HG02759 (cell line): ENCODE measurements at regions not wholly inside any gene's neighbourhood (a gene's known extent, or its start where the extent isn't known, plus 50 kb on each side); places are given as distances from the start of the nearest gene placed in this dataset.
A peak's percentile ranks its signal among the peaks of the same experiment; 100 is the strongest.

Experiments
- ATAC-seq: cut with Tn5 transposase; IDR thresholded peaks from one replicate; pipeline ENCODE4 v1.9.1; 2021; ENCODE audit warnings: mild to moderate bottlenecking, moderate library complexity; ENCODE audit not compliant: unreplicated experiment

GRCh38 chr13:68696907-68697306, 1410.7 kb upstream of the ATXN8OS start:
- ATAC-seq, result no peak

DNA sequence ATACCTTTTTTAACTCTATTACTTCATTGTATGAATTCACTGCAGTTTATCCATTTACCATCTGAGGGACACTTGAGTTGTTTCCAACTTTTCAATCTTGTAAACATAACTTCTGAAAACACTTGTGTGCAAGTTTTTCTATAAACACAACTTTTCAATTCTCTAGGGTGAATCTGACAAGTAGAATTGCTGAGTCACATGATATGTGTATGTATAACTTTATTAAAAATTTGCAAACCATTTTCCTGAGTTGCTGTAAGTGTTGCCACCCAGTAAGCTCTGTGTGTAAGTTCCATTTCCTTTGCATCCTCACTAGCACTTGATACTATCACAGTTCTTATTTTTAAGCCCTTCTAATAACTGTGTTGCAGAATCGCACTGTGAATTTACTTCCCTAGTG, 1415.6 kb upstream of the ATXN8OS start:
- no peak for ATAC-seq

DNA sequence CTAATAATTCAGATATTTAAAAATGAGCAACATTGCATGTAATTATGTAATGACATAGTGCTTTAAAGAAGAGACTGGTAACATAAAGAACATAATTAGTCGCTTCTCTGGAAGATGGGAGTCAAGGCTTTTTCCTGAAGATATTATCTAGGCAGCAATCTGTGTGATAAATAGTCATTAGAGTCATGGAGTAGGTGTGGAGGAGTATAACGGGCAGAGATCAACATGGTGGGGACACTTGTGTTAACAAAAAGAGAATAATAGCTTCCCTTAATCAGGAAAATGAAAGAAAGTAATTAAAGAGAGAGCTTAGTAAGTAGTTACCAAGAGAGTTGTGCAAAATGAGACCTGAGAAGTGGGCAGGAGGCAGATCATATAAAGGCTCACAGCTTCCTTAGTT, 1417.1 kb upstream of the ATXN8OS start:
- ATAC-seq, result no peak

- ATAC-seq, result no peak
Measured at GRCh38 chr13:68676513-68677115, 1431.0 kb upstream of the ATXN8OS start.

DNA sequence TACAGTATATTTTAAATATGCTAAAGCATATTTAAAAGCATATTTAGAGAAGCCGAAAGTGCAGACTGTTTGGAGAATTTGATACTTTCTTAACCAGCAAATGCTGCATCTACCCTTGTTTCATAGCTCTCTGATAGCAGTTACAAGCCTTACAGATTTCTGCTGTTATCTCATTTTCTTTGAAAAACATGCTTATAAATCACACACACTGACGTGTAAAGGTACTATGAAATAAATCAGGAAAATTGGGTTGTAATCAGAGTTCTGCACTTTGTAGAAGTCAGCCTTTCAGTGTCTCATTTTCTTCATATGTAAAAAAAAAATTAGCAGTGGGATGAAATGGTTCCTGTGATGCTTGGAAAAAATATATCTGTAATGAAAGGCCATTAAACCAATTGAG, 1432.4 kb upstream of the ATXN8OS start:
- no peak for ATAC-seq

DNA sequence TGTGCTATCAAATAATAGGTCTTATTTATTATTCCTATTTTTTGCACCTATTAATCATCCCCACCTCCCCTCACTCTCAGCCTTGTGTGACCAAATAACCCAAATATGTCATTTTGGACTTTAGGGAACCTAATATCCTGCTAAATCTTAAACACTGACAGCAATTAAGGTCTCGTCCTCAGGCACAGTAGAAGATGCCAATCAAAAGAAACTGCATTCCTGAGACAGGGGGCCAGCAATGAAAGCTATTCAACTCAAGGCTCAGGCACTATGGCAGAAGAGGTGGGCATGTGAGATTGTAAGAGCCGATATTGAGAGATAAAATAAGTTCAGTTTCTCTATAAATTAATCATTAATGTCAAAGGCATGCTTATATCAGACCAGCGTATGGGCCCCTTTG, 1437.7 kb upstream of the PCDH9 start:
- no peak for ATAC-seq

DNA sequence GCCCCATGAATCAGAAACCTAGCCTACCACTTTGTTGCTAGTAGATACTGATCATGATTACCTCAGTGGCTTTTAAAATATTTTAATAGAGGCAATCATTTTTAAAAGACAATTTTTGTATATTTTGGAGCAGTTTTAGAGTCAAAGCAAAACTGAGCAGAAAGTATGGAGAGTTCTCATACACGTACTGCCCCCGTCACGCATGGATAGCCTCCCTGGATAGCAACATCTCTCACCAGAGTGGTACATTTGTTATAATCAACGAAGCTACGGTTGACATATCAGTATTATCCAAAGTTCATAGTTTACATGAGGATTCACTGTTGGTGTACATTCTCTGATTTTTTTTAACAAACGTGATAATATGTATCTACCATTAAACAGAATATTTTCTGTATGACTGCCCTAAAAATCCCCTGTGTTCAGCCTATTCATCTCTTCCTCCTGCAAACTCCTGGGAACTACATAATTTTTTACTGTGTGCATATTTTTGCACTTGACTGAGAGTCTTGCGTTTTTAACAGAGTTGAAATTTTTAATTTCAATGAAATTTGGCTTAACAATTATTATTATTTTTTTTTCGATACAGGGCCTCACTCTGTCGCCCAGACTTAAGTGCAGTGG, 1436.8 kb upstream of the PCDH9 start:
- no peak for ATAC-seq

GRCh38 chr13:68645814-68646213, 1415.7 kb upstream of the PCDH9 start:
- no peak for ATAC-seq

DNA sequence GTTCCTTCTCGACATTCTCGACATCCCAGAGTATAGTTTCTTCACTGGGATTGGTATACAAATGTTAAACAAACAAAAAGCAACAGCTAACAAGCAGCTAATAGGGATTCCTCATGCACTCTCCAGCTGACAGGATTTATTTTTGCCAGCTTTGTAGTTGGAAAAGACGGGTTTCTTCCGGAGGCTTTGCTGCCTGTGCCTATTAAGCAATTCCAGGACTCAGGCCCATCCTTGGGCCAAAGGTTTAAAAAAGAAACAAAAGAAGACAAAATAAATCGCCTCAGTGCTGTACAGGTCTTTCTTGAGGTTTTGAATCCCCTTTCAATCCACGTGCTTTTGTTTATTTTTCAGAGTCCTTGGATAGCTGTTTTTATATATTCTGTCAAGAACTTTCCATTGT, 1414.5 kb upstream of the PCDH9 start:
- no peak for ATAC-seq

DNA sequence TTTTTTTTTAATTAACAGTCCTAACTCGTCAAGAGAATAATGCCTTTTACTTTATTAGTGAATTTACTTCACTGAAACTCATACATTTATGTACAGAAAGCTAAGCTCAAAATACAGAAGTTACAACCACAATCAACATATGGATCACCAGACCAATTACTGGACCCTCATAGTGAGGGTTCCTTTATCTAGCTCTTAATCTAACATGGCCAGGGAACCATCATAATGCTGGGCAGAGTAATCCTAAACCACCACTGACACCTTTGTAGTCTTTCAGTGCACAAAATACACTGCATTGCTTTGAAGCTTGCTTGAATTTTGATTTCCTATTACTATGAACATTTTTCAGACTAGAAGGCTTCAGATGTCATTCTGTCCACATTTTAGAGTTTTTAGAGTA, 1406.6 kb upstream of the PCDH9 start:
- ATAC-seq, result no peak

- no peak for ATAC-seq
Measured at GRCh38 chr13:68628994-68629393, 1398.9 kb upstream of the PCDH9 start.

GRCh38 chr13:68627379-68627778, 1397.2 kb upstream of the PCDH9 start:
- ATAC-seq, result no peak

GRCh38 chr13:68616600-68617222, 1386.6 kb upstream of the PCDH9 start:
- no peak for ATAC-seq

DNA sequence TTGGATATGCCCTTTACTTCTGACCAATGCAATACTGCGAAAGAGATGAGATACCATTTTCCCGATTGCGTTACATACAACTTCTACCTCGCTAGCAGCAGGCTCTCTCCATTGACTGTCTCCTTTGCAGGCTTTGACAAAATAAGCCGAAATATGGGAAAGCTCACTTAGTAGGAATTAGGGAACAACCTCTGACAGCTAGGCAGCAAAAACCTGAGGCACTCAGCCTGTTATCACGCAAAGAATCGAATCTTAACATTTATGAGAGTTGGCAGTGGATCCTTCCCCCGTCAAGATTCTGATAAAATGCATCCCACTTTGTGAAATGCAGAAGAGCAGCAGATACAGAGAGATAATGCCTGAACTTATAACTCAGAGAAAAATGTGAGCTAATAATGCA, 1379.5 kb upstream of the PCDH9 start:
- no peak for ATAC-seq

DNA sequence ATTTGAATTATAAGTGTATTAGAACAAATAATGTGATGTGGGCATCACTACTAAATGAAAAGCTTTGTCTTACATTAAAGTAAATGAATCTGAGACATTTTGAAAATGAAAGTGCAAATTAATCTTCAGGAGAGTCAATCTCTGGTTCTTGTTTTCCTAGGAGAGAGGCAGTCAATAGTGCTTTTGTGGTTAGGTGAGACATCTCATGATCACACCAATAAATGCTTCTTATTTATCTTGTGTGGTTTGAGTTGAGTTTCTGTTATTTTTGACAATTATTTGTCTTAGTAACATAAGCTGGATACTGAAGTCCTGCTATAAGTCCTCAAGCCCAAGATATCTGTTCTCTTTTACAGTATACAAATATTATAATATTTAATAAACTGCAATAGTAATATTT, 1378.0 kb upstream of the PCDH9 start:
- no peak for ATAC-seq

DNA sequence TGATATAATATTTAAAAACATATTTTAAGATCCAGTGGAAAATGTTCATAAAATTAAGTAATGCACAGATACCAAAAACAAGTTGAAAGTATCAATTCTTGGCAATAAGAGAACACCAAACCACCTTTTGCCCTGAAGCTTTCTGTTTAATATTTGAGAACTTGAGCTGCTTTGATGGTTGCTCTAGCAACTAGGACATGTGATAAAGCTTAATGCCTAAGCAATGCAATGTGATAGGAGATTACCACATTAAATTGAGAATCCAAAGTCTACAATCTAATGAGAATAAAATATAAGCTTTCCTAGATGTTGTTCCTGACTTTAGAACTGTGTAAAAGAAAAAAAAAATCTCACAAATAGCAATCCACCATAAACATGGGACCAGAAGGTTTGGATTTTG, 1367.5 kb upstream of the PCDH9 start:
- no peak for ATAC-seq

GRCh38 chr13:68588623-68589022, 1358.5 kb upstream of the PCDH9 start:
- peak; percentile 100 for ATAC-seq

- no peak for ATAC-seq
Measured at GRCh38 chr13:68584776-68585175, 1354.6 kb upstream of the PCDH9 start.

DNA sequence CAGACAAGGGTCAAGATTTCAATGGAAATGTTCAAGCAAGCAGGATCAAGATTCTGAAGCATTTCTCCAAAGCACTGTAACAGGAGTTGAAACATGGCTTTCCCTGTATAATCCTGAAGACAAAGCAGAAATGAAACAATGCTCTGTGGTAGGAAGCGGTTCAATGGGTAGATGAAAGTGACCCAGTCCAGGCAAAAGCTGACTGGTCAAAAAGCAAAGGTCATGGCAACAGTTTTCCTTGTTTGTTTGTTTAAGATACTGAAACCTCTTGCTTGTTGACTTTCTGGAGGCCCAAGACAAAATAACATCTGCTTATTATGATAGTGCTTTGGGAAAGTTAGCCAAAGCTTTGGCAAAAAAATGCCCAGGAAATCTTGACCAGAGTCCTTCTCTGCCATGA, 1343.9 kb upstream of the PCDH9 start:
- no peak for ATAC-seq

DNA sequence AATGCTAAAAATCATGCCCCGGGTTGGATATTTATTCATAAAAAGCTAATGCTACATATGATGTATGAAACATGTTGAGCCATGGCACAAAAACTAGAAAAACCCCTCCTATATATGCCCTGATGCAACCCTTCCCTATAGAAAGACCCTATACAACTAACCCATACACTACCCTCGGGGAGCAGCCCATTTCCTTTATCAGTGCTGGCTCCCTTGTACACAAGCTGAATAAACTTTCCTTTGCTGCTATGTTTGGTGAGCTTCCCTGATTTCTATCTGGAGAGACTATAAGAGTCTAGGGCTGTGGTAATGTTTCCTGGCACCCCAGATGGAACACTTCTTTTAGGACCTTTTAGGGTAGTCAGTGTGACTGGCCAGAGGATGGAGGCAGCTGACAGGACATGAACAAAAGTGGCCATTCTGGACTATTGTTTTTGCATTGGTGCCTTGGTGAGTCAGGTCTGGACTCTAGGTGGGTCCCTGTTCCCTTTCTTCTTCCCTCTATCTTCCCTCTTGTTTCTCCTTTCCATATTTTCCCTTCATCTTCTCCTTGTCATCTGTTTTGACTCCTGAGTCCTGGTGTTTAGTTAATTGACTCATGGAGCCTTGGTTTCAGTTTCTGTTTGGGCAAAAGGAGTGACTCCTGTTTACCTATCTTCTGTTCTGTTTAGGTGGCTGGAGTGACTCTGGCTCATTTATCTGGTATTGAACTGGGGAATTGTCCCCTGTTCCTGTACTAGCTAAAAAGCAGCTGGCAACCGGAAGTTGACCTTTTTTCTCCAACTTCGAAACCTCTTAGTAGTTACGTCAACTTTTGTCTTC, 1321.8 kb upstream of the PCDH9 start:
- peak; percentile 37 for ATAC-seq

DNA sequence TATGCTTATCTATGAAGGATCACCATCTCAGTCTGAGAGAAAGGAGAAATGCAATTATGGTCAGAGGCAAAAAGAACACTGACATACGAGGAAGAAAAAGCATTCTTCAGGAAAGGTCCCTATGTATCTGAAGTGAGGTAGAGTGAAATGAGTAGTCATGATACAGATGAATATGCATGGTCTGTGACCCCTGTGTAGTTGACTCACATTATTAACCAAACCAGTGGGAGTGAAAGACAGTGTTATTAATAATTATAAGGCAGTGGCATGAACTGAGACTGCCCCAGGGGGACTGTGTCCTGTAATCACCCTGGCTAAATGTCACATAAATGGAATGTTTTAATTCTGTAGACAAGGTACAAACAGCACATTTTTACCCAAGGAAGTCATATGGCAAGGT, 1320.2 kb upstream of the PCDH9 start:
- ATAC-seq, result peak; percentile 86

- ATAC-seq, result no peak
Measured at GRCh38 chr13:68540244-68540643, 1310.1 kb upstream of the PCDH9 start.
